Right lobe of liver (tissue), 6 donors: ENCODE measurements at regions not wholly inside any gene's neighbourhood (a gene's known extent, or its start where the extent isn't known, plus 50 kb on each side); places are given as distances from the start of the nearest gene placed in this dataset.

Experiments
- ATAC-seq, 4 donors: fragments of 200-7000 bp; cut with Tn5 transposase; one replicate each; pipeline ENCODE4 v1.9.1; 2020; ENCODE audit warnings: mild to moderate bottlenecking in 4 of 4, moderate library complexity in 4 of 4
- DNase-seq, 3 donors: peaks; one replicate each; pipeline ENCODE4 v3.0.0-alpha.2; 2020
- H3K27ac ChIP-seq, 3 donors: fragments of 200-600 bp; one replicate each; pipeline ENCODE4 v1.8.0; 2022
- H3K27me3 ChIP-seq, 2 donors: fragments of 200-600 bp; one replicate each; pipeline ENCODE4 v1.8.0; 2022
- H3K36me3 ChIP-seq, 4 donors: fragments of 200-600 bp; sonication (generic) in 1 of 4; one replicate each; pipeline versions ENCODE4 v1.5.1 to v1.8.0; 2017 to 2022; ENCODE audit warnings: control low read depth in 1 of 4
- H3K4me1 ChIP-seq, 4 donors: fragments of 200-600 bp; sonication (generic) in 1 of 4; one replicate each; pipeline versions ENCODE4 v1.5.1 to v1.8.0; 2017 to 2022; ENCODE audit warnings: control low read depth in 1 of 4
- H3K4me3 ChIP-seq, 3 donors: fragments of 200-600 bp; one replicate each; pipeline ENCODE4 v1.8.0; 2022
- H3K9me3 ChIP-seq, 4 donors: fragments of 200-600 bp; sonication (generic) in 1 of 4; one replicate each; pipeline versions ENCODE4 v1.5.1 to v1.8.0; 2017 to 2022; ENCODE audit warnings: control low read depth in 1 of 4
- POLR2A ChIP-seq: fragments of 450-650 bp; IDR thresholded peaks from one replicate; pipeline ENCODE4 v1.6.1; 2017; ENCODE audit warnings: antibody characterized with exemption, mild to moderate bottlenecking
- WGBS: methylation state at CpG from one replicate; pipeline ENCODE4 v1.1.6; 2018; ENCODE audit warnings: low coverage, low lambda C conversion rate; ENCODE audit not compliant: insufficient coverage; ENCODE audit errors: missing lambda C conversion rate; 5-methylcytosine and 5-hydroxymethylcytosine counted together
- intact Hi-C, 2 donors: fragments of 100-400 bp; cut with DNase I; formaldehyde crosslinking; loops; one replicate each; pipeline versions ENCODE4 v1.11.2 to v1.14.1; 2022
- TF ChIP-seq, protein P1 (sequence below), 4 donors: fragments of 200-600 bp in 3 of 4; fragments of 450-650 bp in 1 of 4; IDR thresholded peaks; one replicate each; pipeline versions ENCODE4 v1.5.1 to v1.8.0; 2016 to 2022; ENCODE audit warnings: antibody characterized with exemption in 4 of 4, mild to moderate bottlenecking in 2 of 4
- donor health status: DM: no; HTN: yes; CAD: no.
- donor health status: DM: no; HTN: no; CAD: no.
- donor health status: DM: no; HTN: no; CAD: no.
- donor health status: DM: no; HTN: yes; CAD: no.
- donor health status: DM: no; HTN: yes; CAD: no.

DNA sequence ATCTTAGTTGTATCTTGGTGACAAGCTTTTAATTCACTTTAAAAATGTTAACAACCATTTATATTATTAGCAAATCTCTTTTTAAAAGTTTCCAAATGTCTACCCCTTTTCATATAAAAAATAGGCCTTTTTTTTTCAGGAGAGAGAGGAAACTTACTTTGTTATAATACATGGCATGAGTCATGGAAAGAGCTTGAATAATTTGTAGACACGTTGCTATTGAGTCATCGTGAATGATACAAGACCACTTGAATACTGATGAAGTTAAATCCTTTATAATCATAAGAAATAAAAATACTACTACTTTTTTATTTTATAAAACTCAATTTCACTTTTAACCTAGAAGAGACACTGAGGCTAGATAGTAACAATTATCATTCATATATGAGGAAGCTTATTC, 70.3 kb upstream of the BBX start:
- Histone ChIP-seq H3K36me3 (no peaks in the 10 kb centered on the region), H3K9me3 (no peaks in the 10 kb centered on the region), H3K4me1 (no peaks in the 10 kb centered on the region), H3K27me3 (no peaks in the 10 kb centered on the region), H3K4me3 (no peak overlapping the region), H3K27ac (no peak overlapping the region)
- no peak for TF ChIP-seq POLR2A
- TF ChIP-seq, protein P1, sequence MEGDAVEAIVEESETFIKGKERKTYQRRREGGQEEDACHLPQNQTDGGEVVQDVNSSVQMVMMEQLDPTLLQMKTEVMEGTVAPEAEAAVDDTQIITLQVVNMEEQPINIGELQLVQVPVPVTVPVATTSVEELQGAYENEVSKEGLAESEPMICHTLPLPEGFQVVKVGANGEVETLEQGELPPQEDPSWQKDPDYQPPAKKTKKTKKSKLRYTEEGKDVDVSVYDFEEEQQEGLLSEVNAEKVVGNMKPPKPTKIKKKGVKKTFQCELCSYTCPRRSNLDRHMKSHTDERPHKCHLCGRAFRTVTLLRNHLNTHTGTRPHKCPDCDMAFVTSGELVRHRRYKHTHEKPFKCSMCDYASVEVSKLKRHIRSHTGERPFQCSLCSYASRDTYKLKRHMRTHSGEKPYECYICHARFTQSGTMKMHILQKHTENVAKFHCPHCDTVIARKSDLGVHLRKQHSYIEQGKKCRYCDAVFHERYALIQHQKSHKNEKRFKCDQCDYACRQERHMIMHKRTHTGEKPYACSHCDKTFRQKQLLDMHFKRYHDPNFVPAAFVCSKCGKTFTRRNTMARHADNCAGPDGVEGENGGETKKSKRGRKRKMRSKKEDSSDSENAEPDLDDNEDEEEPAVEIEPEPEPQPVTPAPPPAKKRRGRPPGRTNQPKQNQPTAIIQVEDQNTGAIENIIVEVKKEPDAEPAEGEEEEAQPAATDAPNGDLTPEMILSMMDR (IDR thresholded peaks at IDR 0.05), result no peak
- ATAC-seq (no peak), DNase-seq (no peak)
- WGBS, result 87% methylated on average over 2 of the region's 2 CpGs
- intact Hi-C loops, result no loop called here

DNA sequence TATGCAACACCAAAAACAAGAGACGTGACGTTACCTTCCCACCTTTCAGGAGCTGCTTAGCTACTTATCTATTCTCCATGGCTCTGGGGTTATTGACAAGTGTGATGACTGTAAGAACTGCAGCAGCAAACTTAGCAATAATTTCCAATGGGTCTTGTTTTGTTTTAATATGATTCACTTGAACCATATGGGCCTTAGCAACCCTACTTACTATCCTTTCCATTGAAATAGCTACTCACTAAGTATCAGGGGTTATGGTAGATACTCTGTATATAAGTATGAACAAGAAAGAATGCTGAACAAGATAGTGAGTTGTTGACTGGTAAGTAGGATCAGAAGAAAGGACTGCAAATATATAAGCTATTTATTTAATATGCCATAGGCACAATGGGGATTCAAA, 69.3 kb upstream of the BBX start:
- H3K27ac ChIP-seq, result no peak overlapping the region
- ATAC-seq (no peak), DNase-seq (no peak)
- H3K4me1 ChIP-seq, result no peaks in the 10 kb centered on the region
- no peak overlapping the region for H3K4me3 ChIP-seq
- no peaks in the 10 kb centered on the region for H3K36me3 ChIP-seq
- no peaks in the 10 kb centered on the region for H3K27me3 ChIP-seq
- TF ChIP-seq, protein P1 (IDR thresholded peaks at IDR 0.05), result no peak
- TF ChIP-seq POLR2A, result no peak
- 60% methylated on average over 1 of the region's 2 CpGs for WGBS
- intact Hi-C loops, result no loop called here
- no peaks in the 10 kb centered on the region for H3K9me3 ChIP-seq

DNA sequence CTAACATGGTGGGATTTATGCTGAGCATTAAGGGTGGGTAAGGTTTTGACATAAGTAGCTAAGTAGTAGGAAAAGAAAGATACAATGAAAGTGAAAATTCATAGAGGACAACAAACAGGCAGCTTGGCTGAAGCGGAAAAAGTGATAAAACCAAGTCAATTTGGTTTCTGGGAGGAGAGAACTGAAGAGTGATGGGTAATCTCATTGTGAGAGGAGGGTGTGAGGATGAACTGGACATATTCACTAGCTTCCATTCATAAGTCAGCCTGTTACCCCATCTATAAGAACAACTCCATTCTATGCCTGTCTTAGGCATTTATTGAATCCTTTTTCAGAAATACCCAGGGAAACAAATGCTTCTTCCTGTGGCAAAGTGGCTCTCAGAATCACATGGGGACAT, 67.1 kb upstream of the BBX start:
- Histone ChIP-seq H3K4me3 (no peak overlapping the region), H3K36me3 (no peaks in the 10 kb centered on the region), H3K4me1 (no peaks in the 10 kb centered on the region), H3K9me3 (no peaks in the 10 kb centered on the region), H3K27me3 (no peaks in the 10 kb centered on the region), H3K27ac (no peak overlapping the region)
- intact Hi-C loops, result no loop called here
- no peak for DNase-seq
- no peak for TF ChIP-seq POLR2A
- TF ChIP-seq, protein P1 (IDR thresholded peaks at IDR 0.05), result no peak
- no peak for ATAC-seq
- 100% methylated on average over 1 of the region's 1 CpG for WGBS

DNA sequence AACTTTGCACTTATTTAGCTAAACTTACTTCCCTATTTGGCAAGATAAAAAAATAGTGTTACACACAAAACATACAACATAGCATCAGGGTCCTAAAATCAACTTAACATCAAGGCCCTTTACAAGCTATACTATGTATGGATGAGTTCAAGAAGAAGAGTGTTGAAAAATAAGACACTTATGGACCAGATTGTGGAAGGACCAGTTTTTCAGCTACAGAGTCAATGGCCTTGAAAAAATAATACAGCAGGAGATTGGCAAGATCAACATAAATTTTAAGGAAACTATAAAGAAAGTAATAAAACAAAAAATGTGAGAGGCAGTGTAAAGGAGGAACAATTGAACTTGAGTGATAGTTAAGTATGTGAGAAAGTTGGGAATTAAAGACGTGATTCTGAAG, 66.3 kb upstream of the BBX start:
- intact Hi-C loops, result no loop called here
- no peak for ATAC-seq
- Histone ChIP-seq H3K4me1 (no peaks in the 10 kb centered on the region), H3K27ac (no peak overlapping the region), H3K4me3 (no peak overlapping the region), H3K27me3 (no peaks in the 10 kb centered on the region), H3K9me3 (no peaks in the 10 kb centered on the region), H3K36me3 (no peaks in the 10 kb centered on the region)
- TF ChIP-seq, protein P1 (IDR thresholded peaks at IDR 0.05), result no peak
- no peak for TF ChIP-seq POLR2A
- no peak for DNase-seq
- WGBS, result 71% methylated on average over 1 of the region's 1 CpG

DNA sequence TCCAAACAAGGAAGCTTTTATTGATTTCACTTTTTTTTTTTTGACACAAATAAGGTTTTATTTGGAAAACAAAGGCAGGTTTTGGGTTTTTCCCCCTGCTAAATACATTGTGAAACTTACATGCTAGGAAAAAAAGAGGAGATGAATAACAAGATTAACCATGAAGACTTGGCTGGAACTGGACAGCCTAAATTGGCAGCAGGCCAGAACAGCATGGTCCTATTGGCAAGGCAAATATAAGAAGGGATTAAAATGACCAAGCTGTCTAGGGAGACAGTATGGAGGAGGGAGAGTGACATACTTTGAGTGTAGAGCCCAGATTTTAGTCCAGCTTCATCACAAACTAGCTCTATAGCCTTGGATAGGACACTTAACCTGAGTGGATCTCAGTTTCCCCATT, 63.9 kb upstream of the BBX start:
- Histone ChIP-seq H3K27ac (no peak overlapping the region), H3K9me3 (no peaks in the 10 kb centered on the region), H3K27me3 (no peaks in the 10 kb centered on the region), H3K4me1 (no peaks in the 10 kb centered on the region), H3K4me3 (no peak overlapping the region), H3K36me3 (no peaks in the 10 kb centered on the region)
- intact Hi-C loops, result no loop called here
- TF ChIP-seq POLR2A, result no peak
- TF ChIP-seq, protein P1 (IDR thresholded peaks at IDR 0.05), result no peak
- DNase-seq (no peak), ATAC-seq (no peak)
